Transverse colon (tissue), 4 donors: ENCODE measurements at regions not wholly inside any gene's neighbourhood (a gene's known extent, or its start where the extent isn't known, plus 50 kb on each side); places are given as distances from the start of the nearest gene placed in this dataset.

Experiments
- DNase-seq: peaks from one replicate; pipeline ENCODE4 v3.0.0-alpha.2; 2019
- H3K27ac ChIP-seq, 4 donors: fragments of 200-600 bp; sonication (generic); 2 replicates each; pipeline ENCODE4 v1.5.1; 2016 to 2018; ENCODE audit warnings: inconsistent platforms in 4 of 4
- H3K27me3 ChIP-seq: fragments of 200-600 bp; sonication (generic); 2 replicates; pipeline ENCODE4 v1.5.1; 2017; ENCODE audit warnings: inconsistent platforms
- H3K36me3 ChIP-seq, 4 donors: fragments of 200-600 bp; sonication (generic); 2 replicates each; pipeline ENCODE4 v1.5.1; 2017 to 2019; ENCODE audit warnings: inconsistent platforms in 4 of 4
- H3K4me1 ChIP-seq, 4 donors: fragments of 200-600 bp; sonication (generic); 2 replicates each; pipeline ENCODE4 v1.5.1; 2017 to 2020; ENCODE audit warnings: inconsistent platforms in 4 of 4
- H3K4me3 ChIP-seq, 4 donors: fragments of 200-600 bp; sonication (generic); 1 replicate in 1 of 4; 2 replicates in 3 of 4; pipeline versions ENCODE4 v1.5.1 to v1.6.1; 2017 to 2019; ENCODE audit warnings: inconsistent platforms in 4 of 4
- H3K9me3 ChIP-seq, 2 donors: fragments of 200-600 bp; sonication (generic); 2 replicates each; pipeline ENCODE4 v1.5.1; 2017 to 2019; ENCODE audit warnings: inconsistent platforms in 2 of 2
- EP300 ChIP-seq: sonication (generic); formaldehyde crosslinking; IDR thresholded peaks from one replicate; pipeline ENCODE4 v1.6.1; 2017; ENCODE audit warnings: antibody characterized with exemption, low read depth
- POLR2A ChIP-seq: fragments of 450-650 bp; IDR thresholded peaks from one replicate; pipeline ENCODE4 v1.6.1; 2016; ENCODE audit warnings: antibody characterized with exemption, mild to moderate bottlenecking, moderate library complexity
- POLR2AphosphoS5 ChIP-seq, 3 donors: sonication (generic); formaldehyde crosslinking; IDR thresholded peaks; one replicate each; pipeline ENCODE4 v1.6.1; 2016; ENCODE audit warnings: antibody characterized with exemption in 3 of 3
- WGBS, 2 donors: methylation state at CpG; one replicate each; pipeline ENCODE4 v1.1.5; 2018; ENCODE audit warnings: low coverage in 1 of 2; 5-methylcytosine and 5-hydroxymethylcytosine counted together
- in situ Hi-C, 4 donors: fragments of 200-750 bp; cut with MboI; loops; one replicate each; pipeline versions ENCODE4 v1.15.0 to v1.15.1; 2017; ENCODE audit warnings: low sequenced_read_pairs in 3 of 4, low pct_ligation_motif_present in 1 of 4, low pct_unique_long_range_greater_than_20kb in 1 of 4
- intact Hi-C: fragments of 100-400 bp; cut with DNase I; formaldehyde crosslinking; loops from one replicate; pipeline ENCODE4 v1.15.1; 2023; ENCODE audit warnings: low total_unique reads
- TF ChIP-seq, protein P1 (sequence below), 5 experiments: fragments of 200-600 bp in 3 of 5; fragments of 450-650 bp in 2 of 5; sonication (generic) in 3 of 5; IDR thresholded peaks; 1 replicate in 2 of 5; 2 replicates in 3 of 5; pipeline ENCODE4 v1.5.1; 2016 to 2017; ENCODE audit warnings: antibody characterized with exemption in 5 of 5, inconsistent platforms in 3 of 5, mild to moderate bottlenecking in 2 of 5, moderate library complexity in 1 of 5

DNA sequence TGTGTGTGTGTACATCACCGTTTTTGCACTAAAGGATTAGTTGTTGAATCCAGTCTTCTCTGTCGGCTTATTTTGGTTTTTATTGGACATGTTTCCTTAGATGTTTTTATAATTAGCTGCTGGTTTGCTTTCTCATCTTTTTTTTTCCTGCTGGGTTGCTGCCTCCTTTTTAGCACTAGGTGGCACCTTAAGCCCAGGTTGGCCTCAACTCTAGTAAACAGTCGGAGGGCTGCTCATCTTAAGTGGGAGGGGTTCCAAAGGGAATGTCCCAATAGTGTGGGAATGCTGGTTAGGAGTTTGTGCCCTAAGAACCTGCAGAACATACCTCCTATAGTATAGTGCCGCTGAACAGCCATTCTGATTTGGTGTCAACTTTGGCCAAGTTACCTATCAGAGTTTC, 570.1 kb upstream of the CXADR start:
- Histone ChIP-seq H3K9me3 (no peaks in the 10 kb centered on the region), H3K27me3 (no peaks in the 10 kb centered on the region), H3K27ac (no peak overlapping the region), H3K4me3 (no peak overlapping the region), H3K36me3 (no peaks in the 10 kb centered on the region), H3K4me1 (no peaks in the 10 kb centered on the region)
- intact Hi-C loops (no loop called here), in situ Hi-C loops (loop anchor here in 1 of 4 donors (25.0 kb wide), 1 partner anchor 195 kb away; no protein-coding TSS in a partner anchor)
- DNase-seq, result no peak
- TF ChIP-seq, protein P1, sequence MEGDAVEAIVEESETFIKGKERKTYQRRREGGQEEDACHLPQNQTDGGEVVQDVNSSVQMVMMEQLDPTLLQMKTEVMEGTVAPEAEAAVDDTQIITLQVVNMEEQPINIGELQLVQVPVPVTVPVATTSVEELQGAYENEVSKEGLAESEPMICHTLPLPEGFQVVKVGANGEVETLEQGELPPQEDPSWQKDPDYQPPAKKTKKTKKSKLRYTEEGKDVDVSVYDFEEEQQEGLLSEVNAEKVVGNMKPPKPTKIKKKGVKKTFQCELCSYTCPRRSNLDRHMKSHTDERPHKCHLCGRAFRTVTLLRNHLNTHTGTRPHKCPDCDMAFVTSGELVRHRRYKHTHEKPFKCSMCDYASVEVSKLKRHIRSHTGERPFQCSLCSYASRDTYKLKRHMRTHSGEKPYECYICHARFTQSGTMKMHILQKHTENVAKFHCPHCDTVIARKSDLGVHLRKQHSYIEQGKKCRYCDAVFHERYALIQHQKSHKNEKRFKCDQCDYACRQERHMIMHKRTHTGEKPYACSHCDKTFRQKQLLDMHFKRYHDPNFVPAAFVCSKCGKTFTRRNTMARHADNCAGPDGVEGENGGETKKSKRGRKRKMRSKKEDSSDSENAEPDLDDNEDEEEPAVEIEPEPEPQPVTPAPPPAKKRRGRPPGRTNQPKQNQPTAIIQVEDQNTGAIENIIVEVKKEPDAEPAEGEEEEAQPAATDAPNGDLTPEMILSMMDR (IDR thresholded peaks at IDR 0.05), result peak in 4 of 5 experiments; percentile 13 to 24 (median 20)
- TF ChIP-seq EP300 (no peak), POLR2AphosphoS5 (IDR thresholded peaks at IDR 0.05) (no peak)
- WGBS, 2 donors, result 54% methylated on average over 4 of the region's 4 CpGs; no CpG with 5 or more reads in 1 of the 2 donors

DNA sequence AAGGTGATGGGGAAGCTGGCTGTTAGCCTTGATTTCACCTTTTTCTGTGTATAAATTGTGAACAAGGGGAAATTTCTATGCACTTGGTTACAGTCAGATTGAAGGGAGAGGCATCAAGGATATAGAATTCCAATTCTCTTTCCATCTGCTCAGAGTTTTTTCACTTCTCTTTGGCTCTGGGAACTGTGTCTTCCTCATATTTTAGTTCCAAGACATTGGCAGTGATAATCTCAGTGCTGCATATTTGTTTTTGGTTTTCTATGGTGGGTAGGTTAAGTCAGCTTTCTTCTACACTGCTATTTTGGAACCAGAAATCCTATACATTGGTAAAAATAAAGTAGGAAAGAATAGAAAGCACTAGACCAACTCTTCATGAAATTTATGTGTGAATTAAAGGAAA, 569.6 kb upstream of the CXADR start:
- Histone ChIP-seq H3K27me3 (no peaks in the 10 kb centered on the region), H3K27ac (no peak overlapping the region), H3K36me3 (no peaks in the 10 kb centered on the region), H3K9me3 (no peaks in the 10 kb centered on the region), H3K4me3 (no peak overlapping the region), H3K4me1 (no peaks in the 10 kb centered on the region)
- intact Hi-C loops, result no loop called here
- no peak for TF ChIP-seq EP300
- TF ChIP-seq, protein P1 (IDR thresholded peaks at IDR 0.05), result no peak
- no peak for TF ChIP-seq POLR2AphosphoS5 (IDR thresholded peaks at IDR 0.05)
- in situ Hi-C loops, result loop anchor here in 1 of 4 donors (25.0 kb wide), 1 partner anchor 194 kb away; no protein-coding TSS in a partner anchor
- DNase-seq, result no peak

DNA sequence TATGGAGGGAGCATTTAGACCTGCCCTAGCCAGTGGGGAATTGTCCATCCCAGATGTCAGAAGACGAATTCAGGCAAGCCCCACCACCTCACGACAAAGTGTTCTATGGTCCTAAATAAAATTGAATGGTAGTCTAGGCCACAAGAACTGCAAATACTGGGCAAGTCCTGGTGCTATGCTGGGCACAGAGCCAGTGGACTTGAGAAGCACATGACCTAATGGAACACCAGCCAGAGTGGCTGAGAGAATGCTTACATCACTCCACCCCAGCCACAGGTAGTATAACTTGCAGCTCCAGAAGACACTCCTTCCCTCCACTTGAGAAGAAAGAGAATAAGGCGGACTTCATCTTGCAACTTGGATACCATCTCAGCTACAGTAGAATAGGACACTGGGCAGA, 567.3 kb upstream of the CXADR start:
- no peaks in the 10 kb centered on the region for H3K4me1 ChIP-seq
- intact Hi-C loops, result no loop called here
- no peak overlapping the region for H3K27ac ChIP-seq
- DNase-seq, result no peak
- no peak overlapping the region for H3K4me3 ChIP-seq
- 86% methylated on average over 3 of the region's 3 CpGs; no CpG with 5 or more reads in 1 of the 2 donors for WGBS, 2 donors
- no peaks in the 10 kb centered on the region for H3K36me3 ChIP-seq
- TF ChIP-seq, protein P1 (IDR thresholded peaks at IDR 0.05), result no peak
- no peak for TF ChIP-seq POLR2A
- TF ChIP-seq POLR2AphosphoS5 (IDR thresholded peaks at IDR 0.05), result no peak
- no peak for TF ChIP-seq EP300
- no peaks in the 10 kb centered on the region for H3K9me3 ChIP-seq
- H3K27me3 ChIP-seq, result no peaks in the 10 kb centered on the region
- in situ Hi-C loops, result loop anchor here in 1 of 4 donors (25.0 kb wide), 1 partner anchor 192 kb away; no protein-coding TSS in a partner anchor

DNA sequence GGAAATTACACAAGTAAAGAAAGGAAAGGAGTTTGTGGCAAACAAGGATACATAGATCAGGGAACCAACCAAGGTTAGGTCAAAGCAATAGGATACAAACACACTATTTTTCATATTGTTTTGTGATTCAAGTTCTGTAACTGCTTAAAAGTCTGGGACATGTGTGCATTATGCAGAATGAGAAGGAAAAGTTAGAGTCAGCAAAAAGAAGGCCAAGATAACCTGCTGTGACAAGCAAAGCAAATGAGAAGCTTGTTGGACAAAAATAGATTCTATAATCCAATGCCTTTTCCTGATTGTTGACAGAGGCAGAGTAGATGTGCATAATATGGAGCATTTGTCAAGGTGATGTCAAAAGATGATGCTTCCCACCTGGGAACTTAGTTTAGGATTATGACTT, 556.0 kb upstream of the CXADR start:
- Histone ChIP-seq H3K27ac (no peak overlapping the region), H3K27me3 (no peaks in the 10 kb centered on the region), H3K4me3 (no peak overlapping the region), H3K36me3 (no peaks in the 10 kb centered on the region), H3K4me1 (no peaks in the 10 kb centered on the region), H3K9me3 (no peaks in the 10 kb centered on the region)
- no peak for TF ChIP-seq POLR2A
- TF ChIP-seq EP300, result no peak
- no peak for TF ChIP-seq POLR2AphosphoS5 (IDR thresholded peaks at IDR 0.05)
- TF ChIP-seq, protein P1 (IDR thresholded peaks at IDR 0.05), result no peak
- intact Hi-C loops (no loop called here), in situ Hi-C loops (no loop called here)
- DNase-seq, result no peak
